HK-2 (cell line): ENCODE measurements at regions not wholly inside any gene's neighbourhood (a gene's known extent, or its start where the extent isn't known, plus 50 kb on each side); places are given as distances from the start of the nearest gene placed in this dataset.
"Not testable (repeated sequence)": the region's sequence is repeated elsewhere in the genome, so short reads cannot be mapped to it uniquely, and the experiment has no call there.

ENCODE experiments used
- DNase-seq: peaks from one replicate; pipeline ENCODE4 v3.0.0-alpha.2; 2018; ENCODE audit not compliant: unreplicated experiment

GRCh38 chrX:95218976-95219375, 1465.7 kb upstream of the DIAPH2 start:
- DNase-seq, result no peak

- no peak for DNase-seq
These were observed 1436.3 kb upstream of the DIAPH2 start for GRCh38 chrX:95248386-95248785.

DNA sequence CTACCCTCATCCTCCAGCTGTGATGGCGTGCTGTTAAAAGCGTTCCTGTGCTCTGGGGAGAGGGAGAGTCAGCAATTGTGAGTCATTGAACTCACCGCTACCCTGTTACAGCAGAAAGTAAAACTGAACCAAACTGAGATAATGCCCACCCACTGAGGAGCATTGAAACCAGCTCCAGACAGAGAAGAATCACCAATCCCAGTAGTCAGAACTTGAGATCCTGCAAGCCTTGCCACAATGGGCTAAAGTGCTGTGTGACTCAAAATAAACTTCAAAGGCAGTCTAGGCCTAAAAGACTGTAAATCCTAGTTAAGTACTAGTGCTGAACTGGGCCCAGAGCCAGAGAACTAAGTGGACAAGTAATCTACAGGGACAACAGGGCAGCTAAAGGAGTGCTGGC, 1394.2 kb upstream of the DIAPH2 start:
- no peak for DNase-seq

GRCh38 chrX:95291561-95291960, 1393.1 kb upstream of the DIAPH2 start:
- DNase-seq, result no peak

- DNase-seq, result peak; percentile 3
These were observed 1365.8 kb upstream of the DIAPH2 start for GRCh38 chrX:95318882-95319281.

- no peak for DNase-seq
These were observed 1359.5 kb upstream of the DIAPH2 start for GRCh38 chrX:95325185-95325584.

GRCh38 chrX:95330292-95330691, 1354.3 kb upstream of the DIAPH2 start:
- no peak for DNase-seq

DNA sequence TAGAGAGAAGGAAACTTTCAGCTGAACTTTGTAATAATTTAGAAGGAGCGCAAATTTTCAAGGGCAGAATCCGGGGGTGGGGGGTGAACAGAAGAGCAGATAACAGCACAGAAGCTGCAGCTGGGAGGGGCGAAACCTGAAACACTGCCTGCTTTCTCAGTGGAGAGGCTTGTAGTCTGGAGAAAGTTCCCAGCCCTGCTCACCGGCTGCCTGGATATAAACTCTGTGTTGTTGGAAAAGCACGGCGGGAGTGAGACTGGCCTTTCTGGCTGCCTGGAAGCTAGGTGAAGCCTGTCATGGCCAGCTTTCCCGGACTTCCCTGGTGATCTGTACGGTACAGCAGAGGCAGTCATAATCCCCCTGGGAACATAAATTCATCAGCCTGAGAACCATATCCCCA, 1352.1 kb upstream of the DIAPH2 start:
- DNase-seq, result no peak

- DNase-seq, result no peak
These were observed 1337.8 kb upstream of the DIAPH2 start for GRCh38 chrX:95346856-95347255.

- DNase-seq, result no peak
These were observed 1333.7 kb upstream of the DIAPH2 start for GRCh38 chrX:95350774-95351488.

DNA sequence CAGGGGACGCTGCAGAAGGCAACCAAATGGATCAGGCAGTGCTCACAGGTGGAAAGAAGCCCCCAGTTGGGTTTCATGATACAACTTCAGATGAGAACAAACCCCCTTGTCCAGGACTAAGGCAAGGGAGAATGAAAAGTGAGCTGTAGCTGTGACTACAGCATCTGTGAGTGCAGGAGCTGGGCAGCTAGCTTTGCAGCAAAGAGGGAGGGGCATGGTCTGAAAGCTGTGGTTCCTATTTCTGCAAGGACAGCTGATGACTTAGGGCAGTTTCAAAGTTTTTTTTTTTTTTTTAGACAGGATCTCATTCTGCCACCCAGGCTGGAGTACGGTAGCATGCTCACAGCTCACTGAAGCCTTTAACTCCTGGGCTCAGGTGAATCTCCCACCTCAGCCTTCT, 1317.4 kb upstream of the DIAPH2 start:
- no peak for DNase-seq

DNA sequence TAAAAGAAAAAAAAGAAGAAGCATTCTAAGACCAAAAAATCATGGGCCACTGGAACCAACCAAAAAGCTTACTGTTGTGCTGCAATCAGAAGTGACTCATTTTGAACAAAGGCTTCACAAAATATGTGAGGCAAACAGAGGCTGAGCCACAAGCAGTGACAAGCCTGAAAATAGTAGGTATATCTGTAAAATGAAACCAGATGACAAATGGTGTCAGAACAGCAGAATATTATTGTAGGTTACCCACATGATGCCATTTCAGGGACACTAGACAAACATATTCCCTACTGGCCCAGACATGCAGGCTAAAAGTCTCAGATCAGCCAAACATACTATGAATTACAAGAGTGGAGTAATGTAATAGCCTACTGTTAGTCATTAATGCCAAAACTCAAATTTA, 1301.8 kb upstream of the DIAPH2 start:
- no peak for DNase-seq

- no peak for DNase-seq
These were observed 1300.9 kb upstream of the DIAPH2 start for GRCh38 chrX:95383778-95384177.

GRCh38 chrX:95427389-95427788, 1257.3 kb upstream of the DIAPH2 start:
- peak; percentile 0 for DNase-seq

DNA sequence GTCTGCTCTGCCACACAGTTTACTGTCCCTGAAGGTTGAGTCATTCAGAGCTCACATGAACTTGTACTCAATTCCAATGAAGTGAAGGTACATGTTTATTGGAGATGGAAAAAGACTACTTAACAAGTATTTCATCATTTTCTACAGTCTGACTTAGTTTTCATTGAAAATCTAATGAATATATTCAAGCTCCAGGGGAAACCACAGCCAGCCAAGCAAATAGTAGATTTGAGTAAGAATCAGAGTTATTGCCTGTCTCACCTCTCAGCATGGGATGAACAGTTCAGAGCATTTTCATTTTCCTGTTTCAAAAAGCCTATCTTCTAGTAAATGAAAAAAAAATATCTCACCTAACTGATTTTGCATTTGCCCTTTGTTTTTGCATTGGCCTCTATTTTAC, 1249.4 kb upstream of the DIAPH2 start:
- DNase-seq, result no peak

GRCh38 chrX:95441836-95442235, 1242.8 kb upstream of the DIAPH2 start:
- DNase-seq, result no peak

GRCh38 chrX:95484781-95485180, 1199.9 kb upstream of the DIAPH2 start:
- DNase-seq, result no peak

DNA sequence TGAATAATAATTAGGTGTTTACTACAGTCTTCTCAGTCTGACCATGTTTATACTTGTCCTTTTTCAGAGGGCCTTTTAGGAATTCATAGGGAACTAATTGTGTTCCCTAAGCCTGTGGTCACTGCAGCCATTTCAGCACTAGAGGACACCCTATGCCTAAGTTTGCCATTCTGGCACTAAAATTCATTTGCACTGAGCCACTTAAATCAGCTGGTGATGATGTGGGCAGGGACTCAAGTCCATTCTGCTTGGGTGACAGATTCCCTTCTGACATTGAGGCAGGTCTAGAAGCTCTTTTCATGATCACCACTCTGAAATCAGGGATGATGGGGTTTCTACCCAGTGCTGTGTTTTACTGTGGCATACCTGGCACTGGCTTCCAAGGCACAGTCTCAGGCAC, 1178.9 kb upstream of the DIAPH2 start:
- DNase-seq, result no peak

DNA sequence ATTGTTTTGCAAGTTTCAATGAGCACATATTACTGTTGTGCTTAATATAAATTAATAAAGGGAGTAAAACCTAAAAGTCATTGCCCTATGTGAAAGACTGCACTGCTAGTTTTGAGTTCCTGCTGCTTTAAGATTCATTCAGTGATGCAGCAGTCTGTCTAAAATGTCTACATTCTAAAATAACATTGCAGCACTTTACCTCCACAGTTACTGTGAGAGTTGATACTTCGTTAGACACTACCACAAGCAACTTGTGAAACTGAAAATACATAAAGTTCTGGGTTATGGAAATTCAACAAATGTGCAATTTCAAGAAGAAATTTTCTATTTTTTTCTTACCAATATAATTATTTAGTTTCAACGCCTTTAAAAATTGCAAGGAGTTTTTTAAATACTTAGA, 1175.2 kb upstream of the DIAPH2 start:
- DNase-seq, result no peak

GRCh38 chrX:95524018-95524417, 1160.6 kb upstream of the DIAPH2 start:
- not testable (repeated sequence) for DNase-seq

DNA sequence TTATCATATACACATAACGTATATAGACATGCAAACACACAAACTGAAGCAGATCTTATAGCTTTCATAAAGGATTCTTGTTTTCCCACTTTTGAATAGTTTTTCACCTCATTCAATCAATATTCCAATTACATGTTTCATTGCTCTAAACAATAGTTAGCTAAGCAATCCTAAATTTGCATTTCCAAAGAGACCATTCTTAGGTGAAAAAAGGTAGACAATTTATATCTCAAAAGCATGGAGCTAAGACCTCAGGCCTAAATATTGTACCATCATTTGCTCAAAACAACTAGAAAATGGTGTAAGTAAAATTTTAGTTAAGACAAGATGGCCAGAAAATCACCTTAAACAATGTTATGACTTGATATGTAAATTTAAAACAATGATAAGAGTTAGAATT, 1148.5 kb upstream of the DIAPH2 start:
- no peak for DNase-seq

- DNase-seq, result no peak
These were observed 1148.0 kb upstream of the DIAPH2 start for GRCh38 chrX:95536661-95537060.

DNA sequence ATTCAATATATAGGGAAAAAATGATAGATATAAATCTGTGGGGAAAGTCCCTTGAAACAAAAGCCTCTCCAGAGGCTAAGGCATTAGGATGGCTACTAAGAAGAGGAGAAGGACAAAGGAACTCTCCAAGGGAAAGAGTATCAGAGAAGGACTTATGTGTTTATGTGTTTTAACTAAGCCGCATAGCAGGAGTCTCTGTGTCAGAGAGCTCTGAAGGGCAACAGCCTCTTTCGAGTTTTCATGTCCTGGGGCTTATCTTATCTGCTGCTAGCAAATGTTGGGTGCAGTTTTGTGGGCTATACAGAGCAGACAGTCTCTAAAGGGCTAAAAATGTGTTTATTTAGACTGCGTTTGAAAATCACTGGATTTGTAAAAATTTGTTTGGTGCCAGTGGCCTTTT, 1145.6 kb upstream of the DIAPH2 start:
- no peak for DNase-seq

DNA sequence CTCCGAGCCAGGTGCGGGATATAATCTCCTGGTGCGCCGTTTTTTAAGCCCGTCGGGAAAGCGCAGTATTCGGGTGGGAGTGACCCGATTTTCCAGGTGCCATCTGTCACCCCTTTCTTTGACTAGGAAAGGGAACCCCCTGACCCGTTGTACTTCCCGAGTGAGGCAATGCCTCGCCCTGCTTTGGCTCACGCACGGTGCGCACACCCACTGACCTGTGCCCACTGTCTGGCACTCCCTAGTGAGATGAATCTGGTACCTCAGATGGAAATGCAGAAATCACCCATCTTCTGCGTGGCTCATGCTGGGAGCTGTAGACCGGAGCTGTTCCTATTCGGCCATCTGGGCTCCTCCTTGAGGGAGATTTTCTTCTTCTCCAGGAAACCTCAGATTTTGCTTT, 1135.1 kb upstream of the DIAPH2 start:
- not testable (repeated sequence) for DNase-seq
